H1 (cell line): ENCODE measurements at regions not wholly inside any gene's neighbourhood (a gene's known extent, or its start where the extent isn't known, plus 50 kb on each side); places are given as distances from the start of the nearest gene placed in this dataset.

Source experiments
- CTCF ChIA-PET: fragments of 300-600 bp; sonication (Branson Sonifier 250); formaldehyde crosslinking; loops from one replicate; lab custom pipeline; 2021; ENCODE audit not compliant: partially characterized antibody; lab: Charles Lee
- POLR2A ChIA-PET: fragments of 300-600 bp; sonication (Branson Sonifier 250); formaldehyde crosslinking; loops from one replicate; lab custom pipeline; 2021; ENCODE audit warnings: inconsistent platforms; ENCODE audit not compliant: partially characterized antibody; lab: Charles Lee
- DNase-seq, 2 experiments: peaks; one replicate each; pipeline versions ENCODE4 v3.0.0 to v3.0.0-alpha.2; 2010 to 2022; ENCODE audit warnings: low spot score in 2 of 2, low read depth in 1 of 2, mixed read lengths in 1 of 2
- FAIRE-seq: peaks from 2 replicates; lab custom pipeline; 2011; peaks lifted over from hg19 to GRCh38; lab: Jason Lieb, UNC
- H2AFZ ChIP-seq: 2 replicates; pipeline ENCODE4 v1.8.1; 2012; ENCODE audit warnings: low read length, inconsistent platforms
- H2AK5ac ChIP-seq: 2 replicates; pipeline ENCODE4 v1.6.1; 2013; ENCODE audit warnings: low read depth, low read length
- H2BK120ac ChIP-seq: replicated peaks from 2 replicates; pipeline ENCODE3; 2013; ENCODE audit warnings: low read depth, low read length, inconsistent platforms
- H2BK12ac ChIP-seq: 2 replicates; pipeline ENCODE4 v1.6.1; 2013; ENCODE audit warnings: low read depth, low read length
- H2BK15ac ChIP-seq: 2 replicates; pipeline ENCODE4 v1.6.1; 2013; ENCODE audit warnings: low read length
- H2BK20ac ChIP-seq: 2 replicates; pipeline ENCODE4 v1.6.1; 2013; ENCODE audit warnings: low read length
- H2BK5ac ChIP-seq: 2 replicates; pipeline ENCODE4 v1.6.1; 2013; ENCODE audit warnings: low read depth, low read length
- H3K14ac ChIP-seq: 2 replicates; pipeline ENCODE4 v1.6.1; 2013; ENCODE audit warnings: inconsistent platforms; ENCODE audit not compliant: insufficient read length
- H3K18ac ChIP-seq: 2 replicates; pipeline ENCODE4 v1.6.1; 2013; ENCODE audit warnings: low read length; ENCODE audit errors: extremely low read depth
- H3K23ac ChIP-seq: 2 replicates; pipeline ENCODE4 v1.6.1; 2013; ENCODE audit warnings: inconsistent platforms; ENCODE audit not compliant: insufficient read length
- H3K23me2 ChIP-seq: 2 replicates; pipeline ENCODE4 v1.6.1; 2013; ENCODE audit warnings: low read depth, low read length
- H3K27ac ChIP-seq: 2 replicates; pipeline ENCODE4 v1.6.1; 2011; ENCODE audit warnings: low read depth, low read length, inconsistent platforms
- H3K27me3 ChIP-seq, 4 experiments: replicated peaks in 1 of 4; 1 replicate in 1 of 4; 2 replicates in 3 of 4; pipeline versions ENCODE4 v1.6.1 to v1.8.1; 2011 to 2013; ENCODE audit warnings: low read length in 3 of 4, mild to moderate bottlenecking in 3 of 4, inconsistent platforms in 2 of 4, mixed read lengths in 2 of 4, moderate library complexity in 1 of 4; ENCODE audit not compliant: control insufficient read depth in 3 of 4, insufficient read depth in 3 of 4; ENCODE audit errors: extremely low read depth in 1 of 4
- H3K36me3 ChIP-seq, 4 experiments: 2 replicates each; pipeline versions ENCODE4 v1.6.1 to v1.8.1; 2011 to 2013; ENCODE audit warnings: mild to moderate bottlenecking in 4 of 4, low read length in 3 of 4, moderate library complexity in 2 of 4, control low read depth in 1 of 4, inconsistent platforms in 1 of 4; ENCODE audit not compliant: insufficient read depth in 4 of 4, control insufficient read depth in 2 of 4
- H3K4ac ChIP-seq: replicated peaks from 2 replicates; pipeline ENCODE3; 2013; ENCODE audit warnings: low read length, low read depth, mixed read lengths, inconsistent platforms; ENCODE audit not compliant: insufficient read length
- H3K4me1 ChIP-seq, 4 experiments: replicated peaks in 1 of 4; 1 replicate in 1 of 4; 2 replicates in 3 of 4; pipeline versions ENCODE4 v1.6.1 to v1.8.1; 2011 to 2013; ENCODE audit warnings: low read length in 3 of 4, inconsistent platforms in 2 of 4, mixed read lengths in 1 of 4; ENCODE audit not compliant: insufficient read depth in 4 of 4, control insufficient read depth in 3 of 4
- H3K4me2 ChIP-seq, 2 experiments: 2 replicates each; pipeline versions ENCODE4 v1.6.1 to v1.8.1; 2011 to 2013; ENCODE audit warnings: low read depth in 2 of 2, low read length in 2 of 2, control low read depth in 1 of 2, inconsistent platforms in 1 of 2, mild to moderate bottlenecking in 1 of 2; ENCODE audit not compliant: insufficient read depth in 1 of 2
- H3K4me3 ChIP-seq, 4 experiments: fragments of 200-600, 300-600 bp in 1 of 4; sonication (generic), shearing (Covaris generic), sonication (Bioruptor Twin) in 1 of 4; 2 replicates each; pipeline versions ENCODE4 v1.5.1 to v1.8.1; 2011 to 2016; ENCODE audit warnings: low read length in 4 of 4, low read depth in 3 of 4, control low read depth in 2 of 4, inconsistent platforms in 2 of 4, mild to moderate bottlenecking in 2 of 4, mixed read lengths in 1 of 4, moderate library complexity in 1 of 4; ENCODE audit not compliant: insufficient read depth in 2 of 4; ENCODE audit errors: extremely low read depth in 1 of 4
- H3K56ac ChIP-seq: replicated peaks from 2 replicates; pipeline ENCODE3; 2013; ENCODE audit warnings: low read depth, mild to moderate bottlenecking, mixed read lengths, low read length, inconsistent platforms; ENCODE audit not compliant: insufficient read length
- H3K79me1 ChIP-seq: 2 replicates; pipeline ENCODE4 v1.6.1; 2013; ENCODE audit warnings: low read depth, low read length, control low read depth
- H3K79me2 ChIP-seq, 2 experiments: 2 replicates each; pipeline versions ENCODE4 v1.6.1 to v1.8.1; 2012 to 2013; ENCODE audit warnings: low read length in 2 of 2, mild to moderate bottlenecking in 2 of 2, inconsistent platforms in 1 of 2; ENCODE audit not compliant: insufficient read depth in 2 of 2, control insufficient read depth in 1 of 2
- H3K9ac ChIP-seq, 4 experiments: replicated peaks in 1 of 4; 1 replicate in 1 of 4; 2 replicates in 3 of 4; pipeline versions ENCODE4 v1.6.1 to v1.8.1; 2011 to 2013; ENCODE audit warnings: low read depth in 3 of 4, low read length in 3 of 4, control low read depth in 2 of 4, mild to moderate bottlenecking in 2 of 4, moderate library complexity in 2 of 4, inconsistent platforms in 1 of 4; ENCODE audit errors: extremely low read depth in 1 of 4
- H3K9me3 ChIP-seq, 2 experiments: 2 replicates each; pipeline versions ENCODE4 v1.6.1 to v1.8.1; 2012 to 2013; ENCODE audit warnings: mild to moderate bottlenecking in 2 of 2, moderate library complexity in 2 of 2, control low read depth in 1 of 2, inconsistent platforms in 1 of 2, low read depth in 1 of 2, low read length in 1 of 2, mixed read lengths in 1 of 2; ENCODE audit not compliant: insufficient read depth in 2 of 2
- H4K20me1 ChIP-seq, 2 experiments: replicated peaks in 1 of 2; 2 replicates each; pipeline versions ENCODE3 to v1.8.1; 2011 to 2013; ENCODE audit warnings: inconsistent platforms in 2 of 2, low read length in 2 of 2, mild to moderate bottlenecking in 1 of 2; ENCODE audit not compliant: insufficient read depth in 2 of 2, control insufficient read depth in 1 of 2
- H4K5ac ChIP-seq: 2 replicates; pipeline ENCODE4 v1.6.1; 2013; ENCODE audit warnings: low read length, low read depth, mixed read lengths, inconsistent platforms; ENCODE audit not compliant: insufficient read length
- H4K8ac ChIP-seq: 2 replicates; pipeline ENCODE4 v1.8.0; 2013; ENCODE audit warnings: mild to moderate bottlenecking, moderate library complexity, low read length, inconsistent platforms; ENCODE audit not compliant: insufficient read depth; ENCODE audit errors: extremely low read depth
- H4K91ac ChIP-seq: replicated peaks from 2 replicates; pipeline ENCODE3; 2013; ENCODE audit warnings: low read length, mixed read lengths, inconsistent platforms; ENCODE audit not compliant: insufficient read length
- ASH2L ChIP-seq: fragments of 200-600, 300-600 bp; sonication (generic); IDR thresholded peaks from one replicate; pipeline ENCODE4 v1.7.1; 2017; ENCODE audit warnings: low read length
- BCL11A ChIP-seq, 2 experiments: IDR thresholded peaks; one replicate each; pipeline ENCODE4 v1.6.1; 2011; ENCODE audit warnings: low read depth in 2 of 2, low read length in 2 of 2, mild to moderate bottlenecking in 2 of 2
- CHD1 ChIP-seq: IDR thresholded peaks from 2 replicates; pipeline ENCODE4 v1.6.1; 2012; ENCODE audit warnings: low read depth, low read length, improper control_type of control experiment
- E2F6 ChIP-seq: IDR thresholded peaks from 2 replicates; pipeline ENCODE4 v1.6.1; 2012; ENCODE audit warnings: inconsistent platforms
- EGR1 ChIP-seq: IDR thresholded peaks from 2 replicates; pipeline ENCODE4 v1.6.1; 2011; ENCODE audit warnings: low read depth, low read length, borderline replicate concordance
- EZH2 ChIP-seq: fragments of 200-600 bp; sonication (generic); IDR thresholded peaks from 2 replicates; pipeline ENCODE4 v1.7.1; 2012; ENCODE audit warnings: low read depth, mild to moderate bottlenecking, moderate library complexity, low read length, inconsistent platforms; ENCODE audit not compliant: severe bottlenecking
- GABPA ChIP-seq: IDR thresholded peaks from 2 replicates; pipeline ENCODE4 v1.6.1; 2011; ENCODE audit warnings: mild to moderate bottlenecking, low read length, moderate library complexity, borderline replicate concordance; ENCODE audit not compliant: insufficient read depth
- HDAC2 ChIP-seq, 2 experiments: fragments of 300-600 bp in 1 of 2; sonication (generic) in 1 of 2; IDR thresholded peaks; 2 replicates each; pipeline ENCODE4 v1.6.1; 2011 to 2012; ENCODE audit warnings: low read depth in 2 of 2, low read length in 2 of 2, mild to moderate bottlenecking in 2 of 2, moderate library complexity in 2 of 2, borderline replicate concordance in 1 of 2, inconsistent platforms in 1 of 2
- JUN ChIP-seq: IDR thresholded peaks from 2 replicates; pipeline ENCODE4 v1.6.1; 2011; ENCODE audit warnings: low read depth, mild to moderate bottlenecking, improper control_type of control experiment, low read length
- KDM1A ChIP-seq: fragments of 200-600, 300-600 bp; sonication (generic); IDR thresholded peaks from 2 replicates; pipeline ENCODE4 v1.7.1; 2016; ENCODE audit warnings: mild to moderate bottlenecking, low read length, borderline replicate concordance
- KDM4A ChIP-seq: IDR thresholded peaks from one replicate; pipeline ENCODE4 v1.7.1; 2012; ENCODE audit warnings: low read depth, mild to moderate bottlenecking, moderate library complexity, low read length, inconsistent platforms; ENCODE audit not compliant: severe bottlenecking
- PHF8 ChIP-seq: fragments of 200-600 bp; sonication (generic); conservative IDR thresholded peaks from 2 replicates; pipeline ENCODE4 v1.7.1; 2012; ENCODE audit warnings: low read depth, mild to moderate bottlenecking, inconsistent platforms, low read length, moderate library complexity
- SIX5 ChIP-seq: IDR thresholded peaks from 2 replicates; pipeline ENCODE4 v1.6.1; 2011; ENCODE audit warnings: mild to moderate bottlenecking, low read depth, low read length
- SRF ChIP-seq: IDR thresholded peaks from 2 replicates; pipeline ENCODE4 v1.6.1; 2011; ENCODE audit warnings: mild to moderate bottlenecking, low read depth, low read length, moderate library complexity
- TAF7 ChIP-seq: optimal IDR thresholded peaks from 2 replicates; pipeline ENCODE3; 2011; ENCODE audit warnings: low read depth, mild to moderate bottlenecking, inconsistent platforms, low read length, moderate library complexity, borderline replicate concordance
- WGBS, 2 experiments: shearing (Covaris generic) in 1 of 2; methylation state at CpG; one replicate each; pipeline versions ENCODE4 v1.1.6 to v1.1.7; 2013 to 2015; ENCODE audit warnings: low lambda C conversion rate in 2 of 2, mixed read lengths in 2 of 2, inconsistent platforms in 1 of 2, low coverage in 1 of 2, missing lambda C conversion rate in 1 of 2; ENCODE audit not compliant: insufficient replicate concordance in 2 of 2, insufficient coverage in 1 of 2, insufficient read length in 1 of 2; ENCODE audit errors: extremely low coverage in 1 of 2, missing lambda C conversion rate in 1 of 2; 5-methylcytosine and 5-hydroxymethylcytosine counted together

GRCh38 chr7:84809877-84810276 is 377.0 kb downstream of the SEMA3D start:
- no peak overlapping the region for H3K23ac ChIP-seq
- no peak overlapping the region for H2BK12ac ChIP-seq
- no peaks in the 10 kb centered on the region for H3K9me3 ChIP-seq
- no peaks in the 10 kb centered on the region for H3K23me2 ChIP-seq
- no peaks in the 10 kb centered on the region for H3K27me3 ChIP-seq
- no peak overlapping the region for H3K4me3 ChIP-seq
- H4K5ac ChIP-seq: no peak overlapping the region
- CTCF ChIA-PET: no interaction called here
- no peak overlapping the region for H3K56ac ChIP-seq
- no peak overlapping the region for H3K27ac ChIP-seq
- WGBS, 2 experiments: 88% methylated on average over 1 of the region's 1 CpG; no CpG with 5 or more reads in 1 of the 2 experiments
- no peak overlapping the region for H2BK120ac ChIP-seq
- DNase-seq (no peak), FAIRE-seq (no peak)
- no peaks in the 10 kb centered on the region for H3K36me3 ChIP-seq
- no peak overlapping the region for H4K91ac ChIP-seq
- H3K4ac ChIP-seq: no peak overlapping the region
- H3K4me2 ChIP-seq: no peak overlapping the region
- no peak overlapping the region for H3K14ac ChIP-seq
- no peaks in the 10 kb centered on the region for H3K79me2 ChIP-seq
- H2BK15ac ChIP-seq: no peak overlapping the region
- no peak overlapping the region for H2BK5ac ChIP-seq
- no peak overlapping the region for H3K18ac ChIP-seq
- no peak overlapping the region for H4K8ac ChIP-seq
- H3K4me1 ChIP-seq: no peaks in the 10 kb centered on the region
- H3K79me1 ChIP-seq: no peaks in the 10 kb centered on the region
- H2AK5ac ChIP-seq: no peak overlapping the region
- H2BK20ac ChIP-seq: no peak overlapping the region
- no peaks in the 10 kb centered on the region for H4K20me1 ChIP-seq
- POLR2A ChIA-PET: no interaction called here
- no peak overlapping the region for H2AFZ ChIP-seq
- no peak overlapping the region for H3K9ac ChIP-seq
- TF ChIP-seq HDAC2 (IDR thresholded peaks at IDR 0.05; ENCODE audit: borderline replicate concordance in 1 of 2, low read depth in 2 of 2, low read length in 2 of 2) (no peak), E2F6 (no peak), TAF7 (no peak), BCL11A (IDR thresholded peaks at IDR 0.05; ENCODE audit: low read depth in 2 of 2, low read length in 2 of 2) (no peak), KDM1A (no peak), CHD1 (no peak), ASH2L (no peak), KDM4A (no peak), SIX5 (no peak), GABPA (no peak), SRF (no peak), JUN (no peak), EZH2 (no peak), PHF8 (no peak), EGR1 (no peak)
